Vagina (tissue), 2 donors: ENCODE measurements at regions not wholly inside any gene's neighbourhood (a gene's known extent, or its start where the extent isn't known, plus 50 kb on each side); places are given as distances from the start of the nearest gene placed in this dataset.

ENCODE experiments used
- CTCF ChIP-seq, 3 experiments: fragments of 450-650 bp in 2 of 3; fragments of 200-600 bp in 1 of 3; sonication (generic) in 1 of 3; IDR thresholded peaks; one replicate each; pipeline ENCODE4 v1.5.1; 2017 to 2019; ENCODE audit warnings: antibody characterized with exemption in 3 of 3, mild to moderate bottlenecking in 2 of 3, moderate library complexity in 2 of 3
- POLR2A ChIP-seq, 2 donors: fragments of 450-650 bp; IDR thresholded peaks; one replicate each; pipeline ENCODE4 v1.6.1; 2017; ENCODE audit warnings: antibody characterized with exemption in 2 of 2, mild to moderate bottlenecking in 2 of 2, moderate library complexity in 2 of 2

DNA sequence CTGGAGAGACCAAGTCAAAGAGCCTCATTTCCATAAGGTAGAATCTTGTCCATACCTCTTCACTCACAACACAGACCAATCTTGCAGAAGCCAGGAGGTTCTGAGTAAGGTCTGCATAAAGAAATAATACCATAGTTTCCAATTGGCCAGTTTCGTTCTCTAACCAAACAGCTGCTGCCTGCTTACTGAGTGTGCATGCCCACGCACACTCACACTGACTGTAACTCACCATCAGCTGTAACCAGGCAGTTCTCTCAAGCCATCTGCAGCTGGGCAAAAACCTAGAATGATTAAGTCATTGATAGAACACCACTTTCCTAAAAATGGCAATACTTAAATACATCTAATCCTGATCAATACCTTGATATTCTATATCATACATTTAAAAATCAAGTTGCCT lies 106.6 kb upstream of the VAV3 start:
- TF ChIP-seq POLR2A (IDR thresholded peaks at IDR 0.05) (no peak), CTCF (IDR thresholded peaks at IDR 0.05) (no peak)
